ENCODE measurements at regions not wholly inside any gene's neighbourhood (a gene's known extent, or its start where the extent isn't known, plus 50 kb on each side); places are given as distances from the start of the nearest gene placed in this dataset.

DNA sequence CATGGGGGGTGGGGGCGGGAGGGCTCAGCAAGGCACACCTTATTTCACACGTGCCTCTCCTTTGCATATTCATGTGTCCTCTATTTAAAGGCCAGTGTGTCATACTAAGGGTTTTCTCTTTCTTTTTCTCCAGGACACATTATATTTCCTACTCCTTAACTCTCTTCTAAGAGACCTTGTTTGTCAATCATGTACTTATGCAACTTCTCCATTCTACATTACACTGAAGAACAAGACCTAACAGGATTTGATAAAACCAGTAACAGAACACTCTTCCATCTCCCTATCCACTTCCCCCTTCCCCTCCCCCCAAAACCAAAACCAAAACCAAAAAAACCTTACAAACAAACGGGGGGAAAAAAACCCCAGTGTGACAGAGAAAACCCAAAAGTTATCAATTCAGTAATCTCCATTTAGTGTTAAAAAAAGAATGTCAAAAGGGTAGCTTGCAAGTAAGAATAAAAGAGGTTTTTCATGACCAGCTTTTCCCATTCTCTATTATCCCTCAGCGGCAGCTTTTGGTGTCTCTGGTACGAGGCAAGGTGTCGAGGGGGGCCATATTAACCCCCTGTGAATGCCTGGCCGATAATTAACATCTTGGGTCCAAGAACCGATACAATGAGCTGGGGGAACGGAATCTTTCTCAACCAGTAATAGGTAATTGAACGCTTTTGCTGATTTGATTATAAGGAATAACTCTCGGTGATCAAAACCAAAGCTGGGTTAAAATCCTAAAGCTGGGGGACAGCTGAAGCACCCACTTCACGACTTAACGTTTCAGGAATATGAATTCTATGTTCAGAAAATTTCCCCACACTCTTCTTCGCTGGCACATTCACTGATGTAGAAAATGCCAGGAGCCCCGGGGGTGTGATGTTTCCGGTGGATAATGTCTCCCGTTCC lies 191.0 kb upstream of the TCF4 start:
- Mint-ChIP-seq H3K36me3 (ENCODE audit: low read depth) (no peaks in the 10 kb centered on the region), H3K4me3 (peak overlapping the region; percentile 87), H3K27me3 (peaks cover 6% of the 10 kb centered on the region), H3K9me3 (no peaks in the 10 kb centered on the region), H3K4me1 (peaks cover 33% of the 10 kb centered on the region), H3K27ac (peak overlapping the region; percentile 89)
- POLR2A ChIA-PET: interaction anchor here (0.6 to 2.3 kb wide), 26 partner anchors 10 to 859 kb away, joined by 3 to 23 read pairs (median 5); partner anchors contain the start of gene TXNL1
- intact Hi-C loops (cut with micrococcal nuclease): loop anchor here (1.0 to 5.0 kb wide), 6 partner anchors 128 to 858 kb away; partner anchors contain the start of gene TXNL1
- TF ChIP-seq, protein P1, sequence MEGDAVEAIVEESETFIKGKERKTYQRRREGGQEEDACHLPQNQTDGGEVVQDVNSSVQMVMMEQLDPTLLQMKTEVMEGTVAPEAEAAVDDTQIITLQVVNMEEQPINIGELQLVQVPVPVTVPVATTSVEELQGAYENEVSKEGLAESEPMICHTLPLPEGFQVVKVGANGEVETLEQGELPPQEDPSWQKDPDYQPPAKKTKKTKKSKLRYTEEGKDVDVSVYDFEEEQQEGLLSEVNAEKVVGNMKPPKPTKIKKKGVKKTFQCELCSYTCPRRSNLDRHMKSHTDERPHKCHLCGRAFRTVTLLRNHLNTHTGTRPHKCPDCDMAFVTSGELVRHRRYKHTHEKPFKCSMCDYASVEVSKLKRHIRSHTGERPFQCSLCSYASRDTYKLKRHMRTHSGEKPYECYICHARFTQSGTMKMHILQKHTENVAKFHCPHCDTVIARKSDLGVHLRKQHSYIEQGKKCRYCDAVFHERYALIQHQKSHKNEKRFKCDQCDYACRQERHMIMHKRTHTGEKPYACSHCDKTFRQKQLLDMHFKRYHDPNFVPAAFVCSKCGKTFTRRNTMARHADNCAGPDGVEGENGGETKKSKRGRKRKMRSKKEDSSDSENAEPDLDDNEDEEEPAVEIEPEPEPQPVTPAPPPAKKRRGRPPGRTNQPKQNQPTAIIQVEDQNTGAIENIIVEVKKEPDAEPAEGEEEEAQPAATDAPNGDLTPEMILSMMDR (IDR thresholded peaks at IDR 0.05): no peak
- ATAC-seq (ENCODE audit: low read depth) (peak; percentile 43), DNase-seq (peak; percentile 20)
- CTCF ChIA-PET: interaction anchor here (0.9 to 1.3 kb wide), 6 partner anchors 10 to 544 kb away, joined by 3 to 9 read pairs (median 4); no protein-coding TSS in a partner anchor

DNA sequence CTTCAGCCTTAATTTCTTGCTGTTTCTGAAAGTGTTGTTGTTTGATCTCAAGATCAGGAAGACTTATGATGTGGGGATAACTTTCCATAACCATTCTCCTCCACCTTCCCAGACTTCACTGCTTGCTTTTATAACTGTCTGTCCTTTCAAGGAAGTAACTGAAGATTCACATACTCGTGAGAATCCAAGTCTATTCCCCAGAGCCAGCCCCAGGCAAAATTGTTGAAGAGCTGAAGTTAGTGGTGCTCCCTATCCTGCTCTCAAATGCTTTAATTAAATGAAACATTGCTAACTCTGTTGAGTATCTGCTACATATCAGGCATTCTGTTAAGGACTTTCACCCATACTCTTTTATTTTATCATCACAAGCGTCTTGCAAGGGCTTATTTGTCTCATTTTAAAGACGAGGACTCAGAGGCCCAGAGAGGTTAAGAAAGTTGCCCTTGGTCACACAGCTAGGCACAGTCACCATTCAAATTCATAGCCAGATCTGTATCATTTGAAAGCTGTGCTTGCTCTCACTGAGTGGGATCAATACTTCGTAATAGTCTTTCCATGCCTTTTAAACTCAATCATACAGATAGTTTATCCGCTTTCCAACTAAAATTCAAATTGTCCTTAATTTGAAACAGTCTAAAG lies 189.8 kb upstream of the TCF4 start:
- H3K27ac Mint-ChIP-seq: peak overlapping the region; percentile 37

DNA sequence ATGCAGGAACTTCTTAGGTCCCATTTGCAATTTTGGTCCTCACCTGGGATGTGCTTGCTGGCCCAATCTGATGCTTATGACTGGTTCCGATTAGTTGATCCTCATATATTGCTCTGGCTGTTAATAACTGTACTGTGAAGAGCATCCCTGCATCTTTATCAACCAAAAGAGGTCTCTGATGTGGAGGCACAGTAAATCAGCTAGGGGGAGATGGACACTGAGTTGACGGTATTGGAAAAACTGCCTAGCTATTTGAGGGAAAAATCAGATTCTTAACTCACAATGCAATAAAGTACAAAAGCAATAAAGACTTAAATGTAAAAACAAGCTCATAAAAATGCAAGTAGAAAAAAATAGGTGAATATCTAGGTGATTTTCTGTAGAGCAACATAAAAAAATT lies 188.0 kb upstream of the TCF4 start:
- H3K4me1 Mint-ChIP-seq: peaks cover 22% of the 10 kb centered on the region
- intact Hi-C loops (cut with micrococcal nuclease): loop anchor here (5.0 kb wide), 3 partner anchors 131 to 861 kb away; partner anchors contain the start of gene TXNL1
- H3K36me3 Mint-ChIP-seq (ENCODE audit: low read depth): no peaks in the 10 kb centered on the region
- TF ChIP-seq, protein P1 (IDR thresholded peaks at IDR 0.05): no peak
- ChIA-PET CTCF (interaction anchor here (0.6 kb wide), 1 partner anchor 84 kb away, joined by 3 read pairs; no protein-coding TSS in a partner anchor), POLR2A (no interaction called here)
- H3K9me3 Mint-ChIP-seq: peaks cover 6% of the 10 kb centered on the region
- ATAC-seq (ENCODE audit: low read depth): no peak
- no peak for DNase-seq
- H3K27me3 Mint-ChIP-seq: peaks cover 3% of the 10 kb centered on the region
- H3K27ac Mint-ChIP-seq: no peak overlapping the region
- H3K4me3 Mint-ChIP-seq: no peak overlapping the region

More for the DNA sequence above, 189.8 kb upstream of the TCF4 start:
- ATAC-seq (ENCODE audit: low read depth) (no peak), DNase-seq (no peak)
- ChIA-PET POLR2A (interaction anchor here (0.6 to 1.0 kb wide), 5 partner anchors 188 to 847 kb away, joined by 4 to 6 read pairs (median 4); no protein-coding TSS in a partner anchor), CTCF (no interaction called here)
- Mint-ChIP-seq H3K36me3 (ENCODE audit: low read depth) (no peaks in the 10 kb centered on the region), H3K4me1 (peaks cover 33% of the 10 kb centered on the region), H3K9me3 (peaks cover 1% of the 10 kb centered on the region), H3K27me3 (peaks cover 6% of the 10 kb centered on the region), H3K4me3 (no peak overlapping the region)
- TF ChIP-seq, protein P1 (IDR thresholded peaks at IDR 0.05): no peak
- intact Hi-C loops (cut with micrococcal nuclease): loop anchor here (2.0 to 5.0 kb wide), 4 partner anchors 130 to 860 kb away; partner anchors contain the start of gene TXNL1

DNA sequence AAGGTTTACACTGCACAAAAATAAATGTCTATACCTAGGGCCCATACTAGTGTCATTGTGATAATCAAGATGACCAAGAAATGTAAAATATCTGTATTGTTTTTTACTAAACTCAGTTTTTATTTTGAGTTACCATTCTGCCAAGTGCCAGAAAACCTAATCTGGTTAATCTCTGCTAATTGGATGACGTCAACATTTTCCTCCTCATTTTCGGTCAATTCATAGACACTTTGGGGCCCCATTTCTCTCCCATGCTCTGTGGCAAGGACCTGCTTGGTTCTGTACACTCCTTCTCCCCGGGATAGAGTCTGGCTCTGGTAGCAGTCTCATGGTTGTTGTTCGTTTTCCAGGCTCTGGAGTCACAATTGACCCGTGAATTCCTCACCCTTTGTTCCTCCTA lies 186.5 kb upstream of the TCF4 start:
- no peak for DNase-seq
- H3K4me1 Mint-ChIP-seq: peaks cover 12% of the 10 kb centered on the region

More for the DNA sequence above, 186.5 kb upstream of the TCF4 start:
- no peak for ATAC-seq (ENCODE audit: low read depth)
- intact Hi-C loops (cut with micrococcal nuclease): no loop called here
- H3K4me3 Mint-ChIP-seq: no peak overlapping the region
- peaks cover 6% of the 10 kb centered on the region for H3K9me3 Mint-ChIP-seq
- TF ChIP-seq, protein P1 (IDR thresholded peaks at IDR 0.05): no peak
- ChIA-PET POLR2A (no interaction called here), CTCF (no interaction called here)
- H3K36me3 Mint-ChIP-seq (ENCODE audit: low read depth): no peaks in the 10 kb centered on the region
- H3K27me3 Mint-ChIP-seq: peaks cover 3% of the 10 kb centered on the region
- H3K27ac Mint-ChIP-seq: no peak overlapping the region

Measured in activated B cell treated with CpG ODN at 0.5 μM for 24 hours (primary cell).